ENCODE measurements at regions not wholly inside any gene's neighbourhood (a gene's known extent, or its start where the extent isn't known, plus 50 kb on each side); places are given as distances from the start of the nearest gene placed in this dataset.

GRCh38 chr20:60806354-60806753 lies 445.7 kb upstream of the CDH4 start:
- DNase-seq (ENCODE audit: low spot score in 2 of 2) (no peak), ATAC-seq (ENCODE audit: low read depth) (no peak)
- H3K4me3 Mint-ChIP-seq = no peak overlapping the region
- H3K27ac Mint-ChIP-seq = no peak overlapping the region
- H3K36me3 Mint-ChIP-seq = no peaks in the 10 kb centered on the region
- H3K9me3 Mint-ChIP-seq = peaks cover 5% of the 10 kb centered on the region
- no peaks in the 10 kb centered on the region for H3K4me1 Mint-ChIP-seq
- H3K27me3 Mint-ChIP-seq = no peaks in the 10 kb centered on the region

- Mint-ChIP-seq H3K36me3 (no peaks in the 10 kb centered on the region), H3K4me1 (no peaks in the 10 kb centered on the region), H3K4me3 (no peak overlapping the region), H3K9me3 (peaks cover 5% of the 10 kb centered on the region), H3K27ac (no peak overlapping the region), H3K27me3 (no peaks in the 10 kb centered on the region)
- no peak for DNase-seq (ENCODE audit: low spot score in 2 of 2)
- no peak for ATAC-seq (ENCODE audit: low read depth)
These were observed 445.2 kb upstream of the CDH4 start for GRCh38 chr20:60806824-60807223.

GRCh38 chr20:60808003-60808672 lies 443.9 kb upstream of the CDH4 start:
- no peaks in the 10 kb centered on the region for H3K27me3 Mint-ChIP-seq
- H3K36me3 Mint-ChIP-seq = no peaks in the 10 kb centered on the region
- no peak for ATAC-seq (ENCODE audit: low read depth)
- no peak overlapping the region for H3K27ac Mint-ChIP-seq
- H3K9me3 Mint-ChIP-seq = peaks cover 4% of the 10 kb centered on the region
- DNase-seq (ENCODE audit: low spot score in 2 of 2) = no peak
- no peak overlapping the region for H3K4me3 Mint-ChIP-seq
- H3K4me1 Mint-ChIP-seq = no peaks in the 10 kb centered on the region

GRCh38 chr20:60808701-60809100 lies 443.4 kb upstream of the CDH4 start:
- ATAC-seq (ENCODE audit: low read depth) (no peak), DNase-seq (ENCODE audit: low spot score in 2 of 2) (no peak)
- H3K36me3 Mint-ChIP-seq = no peaks in the 10 kb centered on the region
- no peak overlapping the region for H3K27ac Mint-ChIP-seq
- no peaks in the 10 kb centered on the region for H3K4me1 Mint-ChIP-seq
- H3K4me3 Mint-ChIP-seq = no peak overlapping the region
- peaks cover 4% of the 10 kb centered on the region for H3K9me3 Mint-ChIP-seq
- no peaks in the 10 kb centered on the region for H3K27me3 Mint-ChIP-seq

- ATAC-seq (ENCODE audit: low read depth) (no peak), DNase-seq (ENCODE audit: low spot score in 2 of 2) (no peak)
- Mint-ChIP-seq H3K36me3 (no peaks in the 10 kb centered on the region), H3K4me1 (no peaks in the 10 kb centered on the region), H3K4me3 (no peak overlapping the region), H3K27me3 (no peaks in the 10 kb centered on the region), H3K9me3 (peaks cover 4% of the 10 kb centered on the region), H3K27ac (no peak overlapping the region)
These were observed 441.5 kb upstream of the CDH4 start for GRCh38 chr20:60810561-60810960.

GRCh38 chr20:60812561-60812960 lies 439.5 kb upstream of the CDH4 start:
- H3K27ac Mint-ChIP-seq = no peak overlapping the region
- no peaks in the 10 kb centered on the region for H3K4me1 Mint-ChIP-seq
- H3K9me3 Mint-ChIP-seq = peaks cover 8% of the 10 kb centered on the region
- DNase-seq (ENCODE audit: low spot score in 2 of 2) = no peak
- ATAC-seq (ENCODE audit: low read depth) = no peak
- H3K4me3 Mint-ChIP-seq = no peak overlapping the region
- no peaks in the 10 kb centered on the region for H3K27me3 Mint-ChIP-seq
- H3K36me3 Mint-ChIP-seq = no peaks in the 10 kb centered on the region

GRCh38 chr20:60813066-60813465 lies 439.0 kb upstream of the CDH4 start:
- Mint-ChIP-seq H3K9me3 (peaks cover 8% of the 10 kb centered on the region), H3K27ac (no peak overlapping the region), H3K4me3 (no peak overlapping the region), H3K4me1 (no peaks in the 10 kb centered on the region), H3K27me3 (no peaks in the 10 kb centered on the region), H3K36me3 (no peaks in the 10 kb centered on the region)
- ATAC-seq (ENCODE audit: low read depth) = no peak
- no peak for DNase-seq (ENCODE audit: low spot score in 2 of 2)

GRCh38 chr20:60815656-60816055 lies 436.4 kb upstream of the CDH4 start:
- H3K27me3 Mint-ChIP-seq = no peaks in the 10 kb centered on the region
- no peak for ATAC-seq (ENCODE audit: low read depth)
- H3K9me3 Mint-ChIP-seq = peaks cover 6% of the 10 kb centered on the region

GRCh38 chr20:60816901-60817300 lies 435.2 kb upstream of the CDH4 start:
- no peaks in the 10 kb centered on the region for H3K4me1 Mint-ChIP-seq
- DNase-seq (ENCODE audit: low spot score in 2 of 2) (no peak), ATAC-seq (ENCODE audit: low read depth) (no peak)
- H3K9me3 Mint-ChIP-seq = peaks cover 6% of the 10 kb centered on the region
- H3K4me3 Mint-ChIP-seq = no peak overlapping the region
- no peaks in the 10 kb centered on the region for H3K27me3 Mint-ChIP-seq
- no peak overlapping the region for H3K27ac Mint-ChIP-seq
- H3K36me3 Mint-ChIP-seq = no peaks in the 10 kb centered on the region

More at GRCh38 chr20:60815656-60816055, 436.4 kb upstream of the CDH4 start:
- Mint-ChIP-seq H3K4me1 (no peaks in the 10 kb centered on the region), H3K27ac (no peak overlapping the region), H3K36me3 (no peaks in the 10 kb centered on the region), H3K4me3 (no peak overlapping the region)
- no peak for DNase-seq (ENCODE audit: low spot score in 2 of 2)

GRCh38 chr20:60817891-60818290 lies 434.2 kb upstream of the CDH4 start:
- Mint-ChIP-seq H3K9me3 (peaks cover 4% of the 10 kb centered on the region), H3K36me3 (no peaks in the 10 kb centered on the region), H3K4me1 (no peaks in the 10 kb centered on the region), H3K27ac (no peak overlapping the region), H3K27me3 (no peaks in the 10 kb centered on the region), H3K4me3 (no peak overlapping the region)
- no peak for ATAC-seq (ENCODE audit: low read depth)
- DNase-seq (ENCODE audit: low spot score in 2 of 2) = no peak

- ATAC-seq (ENCODE audit: low read depth) = no peak
- no peak overlapping the region for H3K27ac Mint-ChIP-seq
- H3K9me3 Mint-ChIP-seq = peaks cover 7% of the 10 kb centered on the region
- H3K4me3 Mint-ChIP-seq = no peak overlapping the region
- no peaks in the 10 kb centered on the region for H3K4me1 Mint-ChIP-seq
- no peaks in the 10 kb centered on the region for H3K36me3 Mint-ChIP-seq
- H3K27me3 Mint-ChIP-seq = no peaks in the 10 kb centered on the region
- no peak for DNase-seq (ENCODE audit: low spot score in 2 of 2)
These were observed 432.6 kb upstream of the CDH4 start for GRCh38 chr20:60819511-60819910.

GRCh38 chr20:60820149-60820548 lies 431.9 kb upstream of the CDH4 start:
- Mint-ChIP-seq H3K4me1 (no peaks in the 10 kb centered on the region), H3K9me3 (peaks cover 8% of the 10 kb centered on the region), H3K36me3 (no peaks in the 10 kb centered on the region), H3K27me3 (no peaks in the 10 kb centered on the region), H3K27ac (no peak overlapping the region), H3K4me3 (no peak overlapping the region)
- ATAC-seq (ENCODE audit: low read depth) (no peak), DNase-seq (ENCODE audit: low spot score in 2 of 2) (no peak)

GRCh38 chr20:60820918-60821317 lies 431.1 kb upstream of the CDH4 start:
- Mint-ChIP-seq H3K4me1 (no peaks in the 10 kb centered on the region), H3K4me3 (no peak overlapping the region), H3K27me3 (no peaks in the 10 kb centered on the region), H3K36me3 (no peaks in the 10 kb centered on the region), H3K9me3 (peaks cover 7% of the 10 kb centered on the region), H3K27ac (no peak overlapping the region)
- DNase-seq (ENCODE audit: low spot score in 2 of 2) (no peak), ATAC-seq (ENCODE audit: low read depth) (no peak)

GRCh38 chr20:60822699-60823607 lies 429.1 kb upstream of the CDH4 start:
- Mint-ChIP-seq H3K27ac (no peak overlapping the region), H3K4me3 (no peak overlapping the region), H3K4me1 (no peaks in the 10 kb centered on the region), H3K9me3 (peaks cover 4% of the 10 kb centered on the region), H3K27me3 (no peaks in the 10 kb centered on the region), H3K36me3 (no peaks in the 10 kb centered on the region)
- ATAC-seq (ENCODE audit: low read depth) (no peak), DNase-seq (ENCODE audit: low spot score in 2 of 2) (no peak)
